GM19351 (cell line): ENCODE measurements at regions not wholly inside any gene's neighbourhood (a gene's known extent, or its start where the extent isn't known, plus 50 kb on each side); places are given as distances from the start of the nearest gene placed in this dataset.
"Not testable (repeated sequence)": the region's sequence is repeated elsewhere in the genome, so short reads cannot be mapped to it uniquely, and the experiment has no call there.

Experiments used
- ATAC-seq: cut with Tn5 transposase; IDR thresholded peaks from one replicate; pipeline ENCODE4 v1.9.1; 2021; ENCODE audit warnings: mild to moderate bottlenecking, moderate library complexity; ENCODE audit not compliant: unreplicated experiment

- no peak for ATAC-seq
Observed at GRCh38 chr12:90831712-90832111, 123.3 kb downstream of the CCER1 start.

GRCh38 chr12:90829044-90829443 is 125.9 kb downstream of the CCER1 start:
- ATAC-seq, result no peak

- ATAC-seq, result no peak
Observed at GRCh38 chr12:90828621-90829020, 126.4 kb downstream of the CCER1 start.

GRCh38 chr12:90827567-90827966 is 127.4 kb downstream of the CCER1 start:
- ATAC-seq, result no peak

GRCh38 chr12:90826036-90826435 is 128.9 kb downstream of the CCER1 start:
- no peak for ATAC-seq

GRCh38 chr12:90823859-90824258 is 131.1 kb downstream of the CCER1 start:
- no peak for ATAC-seq

GRCh38 chr12:90819709-90820108 is 135.3 kb downstream of the CCER1 start:
- ATAC-seq, result no peak

GRCh38 chr12:90816353-90817089 is 138.5 kb downstream of the CCER1 start:
- no peak for ATAC-seq

- no peak for ATAC-seq
Observed at GRCh38 chr12:90809940-90810339, 145.0 kb downstream of the CCER1 start.

- no peak for ATAC-seq
Observed at GRCh38 chr12:90808568-90808967, 146.4 kb downstream of the CCER1 start.

GRCh38 chr12:90802727-90803126 is 152.2 kb downstream of the CCER1 start:
- no peak for ATAC-seq

- ATAC-seq, result no peak
Observed at GRCh38 chr12:90801776-90802175, 153.2 kb downstream of the CCER1 start.

GRCh38 chr12:90794212-90794611 is 160.8 kb downstream of the CCER1 start:
- no peak for ATAC-seq

- ATAC-seq, result not testable (repeated sequence)
Observed at GRCh38 chr12:90792718-90793117, 162.3 kb downstream of the CCER1 start.

- no peak for ATAC-seq
Observed at GRCh38 chr12:90791445-90791844, 163.5 kb downstream of the CCER1 start.

- ATAC-seq, result no peak
Observed at GRCh38 chr12:90790747-90791146, 164.2 kb downstream of the CCER1 start.

- no peak for ATAC-seq
Observed at GRCh38 chr12:90773491-90773890, 181.5 kb downstream of the CCER1 start.

- no peak for ATAC-seq
Observed at GRCh38 chr12:90770861-90771260, 184.1 kb downstream of the CCER1 start.

- ATAC-seq, result no peak
Observed at GRCh38 chr12:90757957-90758356, 197.0 kb downstream of the CCER1 start.

- ATAC-seq, result no peak
Observed at GRCh38 chr12:90745211-90745610, 209.8 kb downstream of the CCER1 start.

GRCh38 chr12:90741611-90742010 is 213.4 kb downstream of the CCER1 start:
- ATAC-seq, result no peak

GRCh38 chr12:90729736-90730135 is 225.2 kb downstream of the CCER1 start:
- no peak for ATAC-seq

- ATAC-seq, result no peak
Observed at GRCh38 chr12:90712671-90713070, 242.3 kb downstream of the CCER1 start.
